ENCODE measurements at regions not wholly inside any gene's neighbourhood (a gene's known extent, or its start where the extent isn't known, plus 50 kb on each side); places are given as distances from the start of the nearest gene placed in this dataset.

DNA sequence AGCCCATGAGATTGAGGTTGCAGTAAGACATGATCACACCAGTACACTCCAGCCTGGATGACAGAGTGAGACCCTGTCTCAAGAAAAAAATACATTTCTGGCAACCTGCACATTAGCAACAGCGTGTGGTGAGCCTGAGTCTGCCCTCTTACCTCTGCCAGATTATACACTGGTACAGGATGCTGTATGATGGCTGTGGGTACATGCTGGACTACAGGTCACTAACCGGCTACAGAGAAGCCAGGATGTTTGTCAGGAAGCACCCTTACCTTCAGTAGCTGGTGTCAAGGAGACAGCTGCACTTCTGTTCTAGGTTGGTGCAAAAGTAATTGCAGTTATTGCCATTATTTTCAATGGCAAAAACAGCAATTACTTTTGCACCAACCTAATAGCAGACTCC lies 575.7 kb downstream of the NPHP4 start:
- TF ChIP-seq CTCF (IDR thresholded peaks at IDR 0.05), result no peak
- TF ChIP-seq POLR2A (IDR thresholded peaks at IDR 0.05), result no peak

Measured in body of pancreas (tissue), 4 donors.